ENCODE measurements at regions not wholly inside any gene's neighbourhood (a gene's known extent, or its start where the extent isn't known, plus 50 kb on each side); places are given as distances from the start of the nearest gene placed in this dataset.

DNA sequence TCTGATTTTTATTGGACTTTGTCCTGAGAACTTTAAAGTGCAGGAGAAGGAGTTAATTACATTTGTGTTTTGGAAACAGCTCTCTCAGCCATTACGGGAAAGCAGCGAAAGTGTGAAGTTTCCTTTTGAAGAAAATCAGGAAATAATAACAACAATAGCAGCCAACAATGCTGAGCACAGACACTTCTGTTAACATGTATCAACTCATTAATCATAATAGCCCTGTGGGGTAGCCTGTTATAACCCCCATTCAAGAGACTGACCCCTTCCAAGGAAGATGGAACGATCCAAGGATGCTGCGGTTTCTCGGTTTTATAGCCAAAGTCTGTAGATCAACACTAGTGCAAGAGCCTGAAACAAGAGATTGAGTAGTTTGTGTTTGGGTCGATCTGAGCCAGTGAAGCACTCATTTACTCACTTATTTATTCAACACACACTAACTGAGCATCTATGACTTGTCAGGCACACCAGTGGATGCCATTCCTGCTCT, 195.5 kb downstream of the DRD1 start:
- Histone ChIP-seq H3K4me2 (ENCODE audit: low read length) (no peak overlapping the region), H3K79me2 (ENCODE audit: low read length) (no peaks in the 10 kb centered on the region), H3F3A (ENCODE audit: low read length, unreplicated experiment) (no peaks in the 10 kb centered on the region), H3K4me3 (ENCODE audit: low read length) (no peak overlapping the region), H3K9ac (ENCODE audit: low read length) (no peak overlapping the region), H3K9me2 (replicated peaks; ENCODE audit: low read length) (no peaks in the 10 kb centered on the region), H3K27me3 (ENCODE audit: low read length) (no peaks in the 10 kb centered on the region), H3K36me3 (ENCODE audit: low read depth, low read length) (no peaks in the 10 kb centered on the region), H3K27ac (ENCODE audit: low read length) (no peak overlapping the region), H3K4me1 (ENCODE audit: insufficient read depth, low read length) (peaks cover 17% of the 10 kb centered on the region), H4K20me1 (ENCODE audit: low read length) (no peaks in the 10 kb centered on the region), H3K9me3 (ENCODE audit: low read length) (no peaks in the 10 kb centered on the region), H2AFZ (ENCODE audit: low read length) (no peak overlapping the region)
- DNase-seq: no peak
- BruUV-seq (replicated peaks): no TSS peak
- ChIA-PET CTCF (no interaction called here), POLR2A (ENCODE audit: unreplicated experiment) (no interaction called here)
- intact Hi-C loops (cut with micrococcal nuclease): no loop called here
- ATAC-seq: no peak
- TF ChIP-seq, protein P1, sequence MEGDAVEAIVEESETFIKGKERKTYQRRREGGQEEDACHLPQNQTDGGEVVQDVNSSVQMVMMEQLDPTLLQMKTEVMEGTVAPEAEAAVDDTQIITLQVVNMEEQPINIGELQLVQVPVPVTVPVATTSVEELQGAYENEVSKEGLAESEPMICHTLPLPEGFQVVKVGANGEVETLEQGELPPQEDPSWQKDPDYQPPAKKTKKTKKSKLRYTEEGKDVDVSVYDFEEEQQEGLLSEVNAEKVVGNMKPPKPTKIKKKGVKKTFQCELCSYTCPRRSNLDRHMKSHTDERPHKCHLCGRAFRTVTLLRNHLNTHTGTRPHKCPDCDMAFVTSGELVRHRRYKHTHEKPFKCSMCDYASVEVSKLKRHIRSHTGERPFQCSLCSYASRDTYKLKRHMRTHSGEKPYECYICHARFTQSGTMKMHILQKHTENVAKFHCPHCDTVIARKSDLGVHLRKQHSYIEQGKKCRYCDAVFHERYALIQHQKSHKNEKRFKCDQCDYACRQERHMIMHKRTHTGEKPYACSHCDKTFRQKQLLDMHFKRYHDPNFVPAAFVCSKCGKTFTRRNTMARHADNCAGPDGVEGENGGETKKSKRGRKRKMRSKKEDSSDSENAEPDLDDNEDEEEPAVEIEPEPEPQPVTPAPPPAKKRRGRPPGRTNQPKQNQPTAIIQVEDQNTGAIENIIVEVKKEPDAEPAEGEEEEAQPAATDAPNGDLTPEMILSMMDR (conservative IDR thresholded peaks at IDR 0.05; ENCODE audit: low read depth, low read length): no peak
- TF ChIP-seq EZH2phosphoT487 (IDR thresholded peaks at IDR 0.05; ENCODE audit: borderline replicate concordance, low read length): no peak
- TF ChIP-seq EZH2 (IDR thresholded peaks at IDR 0.05; ENCODE audit: low read length, unreplicated experiment): no peak

DNA sequence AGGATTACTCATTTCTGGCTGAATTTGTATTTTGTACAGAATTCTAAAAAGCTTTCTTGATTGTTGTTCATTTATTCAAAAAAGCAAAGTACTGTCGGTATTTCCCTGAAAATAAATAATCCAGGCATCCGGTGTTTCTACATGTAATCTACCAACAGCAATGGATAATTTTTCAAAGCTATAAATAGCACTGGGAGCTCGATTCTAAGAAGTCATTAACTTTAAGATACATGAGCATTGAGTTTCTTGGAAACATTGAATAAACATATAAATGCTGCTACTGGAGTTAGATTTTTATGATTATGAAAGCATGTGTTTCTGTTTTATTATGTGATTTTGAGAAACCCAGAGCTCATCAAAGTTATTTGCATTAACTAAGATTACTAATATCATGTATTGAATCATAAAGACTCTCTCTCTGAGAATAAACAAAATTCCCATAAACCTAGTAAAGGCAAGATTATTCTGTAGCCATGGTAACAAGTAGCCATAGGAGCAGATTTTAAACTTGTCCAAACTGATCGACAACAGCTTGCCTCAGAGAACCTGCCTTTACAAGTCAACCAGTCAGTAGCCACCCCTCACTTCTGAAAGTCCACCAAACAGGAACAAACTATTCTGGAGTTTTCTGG, 197.0 kb downstream of the DRD1 start:
- DNase-seq (peak; percentile 1), ATAC-seq (no peak)
- no peaks in the 10 kb centered on the region for H4K20me1 ChIP-seq (ENCODE audit: low read length)
- TF ChIP-seq, protein P1 (conservative IDR thresholded peaks at IDR 0.05; ENCODE audit: low read depth, low read length): no peak
- TF ChIP-seq EZH2phosphoT487 (IDR thresholded peaks at IDR 0.05; ENCODE audit: borderline replicate concordance, low read length) (no peak), EZH2 (IDR thresholded peaks at IDR 0.05; ENCODE audit: low read length, unreplicated experiment) (no peak)
- no peak overlapping the region for H2AFZ ChIP-seq (ENCODE audit: low read length)
- H3K9me2 ChIP-seq (replicated peaks; ENCODE audit: low read length): no peaks in the 10 kb centered on the region
- peak overlapping the region; percentile 66 for H3K27ac ChIP-seq (ENCODE audit: low read length)
- peaks cover 17% of the 10 kb centered on the region for H3K4me1 ChIP-seq (ENCODE audit: insufficient read depth, low read length)
- H3K9ac ChIP-seq (ENCODE audit: low read length): no peak overlapping the region
- H3K36me3 ChIP-seq (ENCODE audit: low read depth, low read length): no peaks in the 10 kb centered on the region
- no peaks in the 10 kb centered on the region for H3F3A ChIP-seq (ENCODE audit: low read length, unreplicated experiment)
- no TSS peak for BruUV-seq (replicated peaks)
- intact Hi-C loops (cut with micrococcal nuclease): no loop called here
- H3K9me3 ChIP-seq (ENCODE audit: low read length): no peaks in the 10 kb centered on the region
- CTCF ChIA-PET: no interaction called here
- H3K79me2 ChIP-seq (ENCODE audit: low read length): no peaks in the 10 kb centered on the region
- H3K4me3 ChIP-seq (ENCODE audit: low read length): no peak overlapping the region
- peak overlapping the region; percentile 63; the same call in 1 of the 2 replicates for H3K4me2 ChIP-seq (ENCODE audit: low read length)
- POLR2A ChIA-PET (ENCODE audit: unreplicated experiment): no interaction called here
- H3K27me3 ChIP-seq (ENCODE audit: low read length): no peaks in the 10 kb centered on the region

DNA sequence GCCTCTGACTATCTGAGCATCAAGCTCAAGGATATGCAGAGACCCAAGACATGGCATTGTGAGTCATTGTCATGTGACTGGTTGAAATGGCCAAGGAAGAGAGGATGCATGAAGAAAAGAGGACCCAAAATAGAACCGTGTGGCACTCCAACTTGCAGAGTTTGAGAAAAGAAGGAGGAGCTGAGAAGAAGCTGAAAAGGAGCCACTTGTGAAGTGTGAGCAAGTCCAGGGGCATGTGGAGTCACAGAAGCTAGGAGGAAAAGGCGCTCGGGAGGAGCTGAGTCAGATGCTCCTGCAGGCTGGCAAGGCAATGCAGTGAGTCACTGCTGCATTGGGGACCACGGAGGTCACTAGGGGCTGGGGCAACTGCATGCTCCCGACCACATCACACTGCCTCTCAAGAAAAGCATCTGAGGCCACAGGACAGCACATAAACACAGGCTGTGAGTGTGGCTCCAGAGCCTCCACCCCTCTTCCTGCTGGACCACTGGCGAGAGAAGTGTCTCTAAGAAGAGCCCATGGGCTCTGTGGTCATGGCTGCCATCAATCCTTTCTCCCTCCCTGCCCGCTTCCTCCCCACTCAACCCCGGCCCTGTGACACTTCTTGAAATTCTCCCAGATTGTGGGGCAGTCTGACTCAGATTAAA, 197.6 kb downstream of the DRD1 start:
- H3K9me3 ChIP-seq (ENCODE audit: low read length): no peaks in the 10 kb centered on the region
- no peaks in the 10 kb centered on the region for H4K20me1 ChIP-seq (ENCODE audit: low read length)
- POLR2A ChIA-PET (ENCODE audit: unreplicated experiment): no interaction called here

More for the DNA sequence above, 197.6 kb downstream of the DRD1 start:
- peak; percentile 72 for DNase-seq
- Histone ChIP-seq H3K27me3 (ENCODE audit: low read length) (no peaks in the 10 kb centered on the region), H3K9me2 (replicated peaks; ENCODE audit: low read length) (no peaks in the 10 kb centered on the region), H2AFZ (ENCODE audit: low read length) (no peak overlapping the region), H3F3A (ENCODE audit: low read length, unreplicated experiment) (no peaks in the 10 kb centered on the region), H3K36me3 (ENCODE audit: low read depth, low read length) (no peaks in the 10 kb centered on the region), H3K4me2 (ENCODE audit: low read length) (peak overlapping the region; percentile 63), H3K27ac (ENCODE audit: low read length) (peak overlapping the region; percentile 66), H3K79me2 (ENCODE audit: low read length) (no peaks in the 10 kb centered on the region), H3K4me1 (ENCODE audit: insufficient read depth, low read length) (peaks cover 17% of the 10 kb centered on the region), H3K4me3 (ENCODE audit: low read length) (no peak overlapping the region), H3K9ac (ENCODE audit: low read length) (no peak overlapping the region)
- TF ChIP-seq EZH2 (IDR thresholded peaks at IDR 0.05; ENCODE audit: low read length, unreplicated experiment) (no peak), EZH2phosphoT487 (IDR thresholded peaks at IDR 0.05; ENCODE audit: borderline replicate concordance, low read length) (no peak)
- TF ChIP-seq, protein P1 (conservative IDR thresholded peaks at IDR 0.05; ENCODE audit: low read depth, low read length): no peak
- intact Hi-C loops (cut with micrococcal nuclease): no loop called here
- no TSS peak for BruUV-seq (replicated peaks)
- ATAC-seq: no peak
- CTCF ChIA-PET: no interaction called here
